HCT116 (cell line): ENCODE measurements at regions not wholly inside any gene's neighbourhood (a gene's known extent, or its start where the extent isn't known, plus 50 kb on each side); places are given as distances from the start of the nearest gene placed in this dataset.

Experiments
- ATAC-seq: fragments of 200-7000 bp; cut with Tn5 transposase; 2 replicates; pipeline ENCODE4 v1.9.1; 2020; ENCODE audit warnings: mild to moderate bottlenecking, moderate library complexity
- BruUV-seq: library from RNA; stranded (reverse); fragments of 400-500 nt; replicated peaks from 2 replicates; lab custom pipeline; 2021; lab: Mats Ljungman, UMichigan
- CTCF ChIA-PET: fragments of 300-600 bp; sonication (Branson Sonifier 250); formaldehyde crosslinking; loops from one replicate; lab custom pipeline; 2021; ENCODE audit warnings: antibody characterized with exemption; lab: Charles Lee
- POLR2A ChIA-PET: fragments of 300-600, 350-600 bp; sonication (Branson Sonifier 250); formaldehyde crosslinking; loops from one replicate; lab custom pipeline; 2021; ENCODE audit warnings: antibody characterized with exemption; lab: Charles Lee
- RAD21 ChIA-PET, 2 experiments: fragments of 300-600 bp; sonication (Branson Sonifier 250); formaldehyde crosslinking; loops; one replicate each; lab custom pipeline; 2023; ENCODE audit warnings: low total read pairs in 2 of 2; ENCODE audit not compliant: uncharacterized antibody in 2 of 2, unreplicated experiment in 2 of 2, low non-redundant PET in 1 of 2; lab: Charles Lee
- DNase-seq: peaks from one replicate; pipeline ENCODE4 v3.0.0-alpha.2; 2010; ENCODE audit warnings: low read depth, low spot score
- H2AFZ ChIP-seq: fragments of 200-600 bp; shearing (Covaris generic), sonication (generic); 2 replicates; pipeline ENCODE4 v1.6.1; 2017; ENCODE audit warnings: low read depth, mixed run types, mixed read lengths, antibody characterized with exemption, low read length; ENCODE audit not compliant: poor library complexity, severe bottlenecking
- H3K27ac ChIP-seq: 2 replicates; pipeline ENCODE4 v1.5.1; 2012; ENCODE audit warnings: low read depth, low read length
- H3K27me3 ChIP-seq: fragments of 200-600 bp; sonication (generic); 2 replicates; pipeline ENCODE4 v1.6.1; 2016; ENCODE audit warnings: mixed run types, low read length, mixed read lengths; ENCODE audit not compliant: insufficient read depth
- H3K36me3 ChIP-seq, 2 experiments: fragments of 200-500 bp in 1 of 2; fragments of 200-600 bp in 1 of 2; sonication (Bioruptor generic) in 1 of 2; sonication (generic) in 1 of 2; 2 replicates each; pipeline versions ENCODE4 v1.5.1 to v1.6.1; 2014 to 2016; ENCODE audit warnings: low read length in 2 of 2, inconsistent platforms in 1 of 2, mixed read lengths in 1 of 2, mixed run types in 1 of 2; ENCODE audit not compliant: insufficient read depth in 2 of 2, control insufficient read depth in 1 of 2
- H3K4me1 ChIP-seq, 2 experiments: fragments of 200-600 bp in 1 of 2; sonication (generic) in 1 of 2; 2 replicates each; pipeline versions ENCODE4 v1.5.1 to v1.6.1; 2012 to 2017; ENCODE audit warnings: low read length in 2 of 2, inconsistent platforms in 1 of 2, mild to moderate bottlenecking in 1 of 2, mixed read lengths in 1 of 2, mixed run types in 1 of 2, moderate library complexity in 1 of 2; ENCODE audit not compliant: insufficient read depth in 2 of 2, control insufficient read depth in 1 of 2
- H3K4me2 ChIP-seq: fragments of 200-600 bp; sonication (generic); 2 replicates; pipeline ENCODE4 v1.6.1; 2017; ENCODE audit warnings: mixed run types, low read length, mixed read lengths
- H3K4me3 ChIP-seq, 2 experiments: fragments of 200-600 bp in 1 of 2; sonication (generic) in 1 of 2; replicated peaks in 1 of 2; 2 replicates each; pipeline ENCODE4 v1.5.1; 2011 to 2016; ENCODE audit warnings: low read length in 2 of 2, control low read depth in 1 of 2, low read depth in 1 of 2, mild to moderate bottlenecking in 1 of 2, mixed read lengths in 1 of 2, mixed run types in 1 of 2
- H3K79me2 ChIP-seq: fragments of 200-600 bp; sonication (generic); 2 replicates; pipeline ENCODE4 v1.6.1; 2017; ENCODE audit warnings: mild to moderate bottlenecking, mixed run types, low read length, moderate library complexity, mixed read lengths; ENCODE audit not compliant: insufficient read depth
- H3K9ac ChIP-seq: fragments of 200-600 bp; sonication (generic); 2 replicates; pipeline ENCODE4 v1.6.1; 2016; ENCODE audit warnings: low read length, mixed read lengths
- H3K9me2 ChIP-seq: fragments of 200-600 bp; sonication (generic), shearing (Covaris generic); 2 replicates; pipeline ENCODE4 v1.6.1; 2017; ENCODE audit warnings: mixed run types, mild to moderate bottlenecking, moderate library complexity; ENCODE audit not compliant: insufficient read depth
- H3K9me3 ChIP-seq, 2 experiments: fragments of 200-500 bp in 1 of 2; fragments of 200-600 bp in 1 of 2; sonication (Bioruptor generic) in 1 of 2; sonication (generic) in 1 of 2; 2 replicates each; pipeline ENCODE4 v1.6.1; 2014 to 2017; ENCODE audit warnings: low read length in 2 of 2, mixed read lengths in 2 of 2, inconsistent platforms in 1 of 2, low read depth in 1 of 2, mild to moderate bottlenecking in 1 of 2, mixed run types in 1 of 2, moderate library complexity in 1 of 2; ENCODE audit not compliant: control insufficient read depth in 1 of 2, insufficient read depth in 1 of 2
- H4K20me1 ChIP-seq: fragments of 200-600 bp; sonication (generic), shearing (Covaris generic); 2 replicates; pipeline ENCODE4 v1.6.1; 2017; ENCODE audit warnings: mixed run types, mild to moderate bottlenecking, moderate library complexity; ENCODE audit not compliant: insufficient read depth
- ATF3 ChIP-seq: IDR thresholded peaks from 2 replicates; pipeline ENCODE4 v1.6.1; 2012
- CBX3 ChIP-seq: IDR thresholded peaks from 2 replicates; pipeline ENCODE4 v1.6.1; 2012; ENCODE audit warnings: low read depth
- CEBPB ChIP-seq: IDR thresholded peaks from 2 replicates; pipeline ENCODE4 v1.6.1; 2012; ENCODE audit warnings: low read depth
- CTCF ChIP-seq, 3 experiments: fragments of 200-600 bp in 1 of 3; sonication (generic) in 1 of 3; IDR thresholded peaks in 2 of 3; conservative IDR thresholded peaks in 1 of 3; 2 replicates each; pipeline ENCODE4 v1.5.1; 2012 to 2017; ENCODE audit warnings: low read depth in 2 of 3, low read length in 2 of 3, antibody characterized with exemption in 1 of 3, borderline replicate concordance in 1 of 3, control low read depth in 1 of 3, mild to moderate bottlenecking in 1 of 3, mixed read lengths in 1 of 3, mixed run types in 1 of 3, moderate library complexity in 1 of 3; ENCODE audit not compliant: insufficient read depth in 1 of 3
- EGR1 ChIP-seq: IDR thresholded peaks from 2 replicates; pipeline ENCODE4 v1.6.1; 2012; ENCODE audit warnings: low read depth
- ELF1 ChIP-seq: IDR thresholded peaks from 2 replicates; pipeline ENCODE4 v1.6.1; 2012; ENCODE audit warnings: low read depth, borderline replicate concordance
- EZH2 ChIP-seq: fragments of 200-600 bp; sonication (generic); IDR thresholded peaks from 2 replicates; pipeline ENCODE4 v1.6.1; 2017; ENCODE audit warnings: antibody characterized with exemption, mixed run types
- EZH2phosphoT487 ChIP-seq: fragments of 200-600 bp; IDR thresholded peaks from 2 replicates; pipeline ENCODE4 v1.6.1; 2018; ENCODE audit warnings: antibody characterized with exemption, borderline replicate concordance
- FOSL1 ChIP-seq: IDR thresholded peaks from 2 replicates; pipeline ENCODE4 v1.6.1; 2012; ENCODE audit warnings: low read depth
- JUND ChIP-seq: IDR thresholded peaks from 2 replicates; pipeline ENCODE4 v1.6.1; 2012
- MAX ChIP-seq: IDR thresholded peaks from 2 replicates; pipeline ENCODE4 v1.6.1; 2012
- POLR2AphosphoS5 ChIP-seq: IDR thresholded peaks from 2 replicates; pipeline ENCODE4 v1.6.1; 2011; ENCODE audit warnings: mild to moderate bottlenecking, low read depth, low read length, moderate library complexity
- REST ChIP-seq: IDR thresholded peaks from 2 replicates; pipeline ENCODE4 v1.6.1; 2012; ENCODE audit warnings: low read depth
- SIN3A ChIP-seq: IDR thresholded peaks from 2 replicates; pipeline ENCODE4 v1.6.1; 2012; ENCODE audit warnings: low read depth
- SP1 ChIP-seq: IDR thresholded peaks from 2 replicates; pipeline ENCODE4 v1.6.1; 2012; ENCODE audit warnings: low read depth
- TCF7L2 ChIP-seq: IDR thresholded peaks from 2 replicates; pipeline ENCODE4 v1.7.0; 2011; ENCODE audit warnings: borderline replicate concordance, inconsistent platforms; ENCODE audit not compliant: insufficient read depth, insufficient read length; ENCODE audit errors: extremely low read depth
- YY1 ChIP-seq: IDR thresholded peaks from 2 replicates; pipeline ENCODE4 v1.6.1; 2011; ENCODE audit warnings: low read length, low read depth, moderate library complexity, mild to moderate bottlenecking; ENCODE audit not compliant: insufficient replicate concordance; ENCODE audit errors: extremely low read depth
- ZFX ChIP-seq: fragments of 450-650 bp; IDR thresholded peaks from 2 replicates; pipeline ENCODE4 v1.6.1; 2017
- ZNF274 ChIP-seq: fragments of 200-500 bp; sonication (Bioruptor generic); IDR thresholded peaks from 2 replicates; pipeline ENCODE4 v1.6.1; 2014; ENCODE audit warnings: mild to moderate bottlenecking, low read depth, low read length, inconsistent platforms
- intact Hi-C: fragments of 100-400 bp; cut with micrococcal nuclease; formaldehyde crosslinking; loops from 2 replicates; pipeline ENCODE4 v1.10.0; 2022
- TF ChIP-seq, protein P1 (sequence below): IDR thresholded peaks from 2 replicates; pipeline ENCODE4 v1.6.1; 2011; ENCODE audit warnings: mild to moderate bottlenecking, low read length, moderate library complexity; ENCODE audit not compliant: insufficient replicate concordance; ENCODE audit errors: extremely low read depth

DNA sequence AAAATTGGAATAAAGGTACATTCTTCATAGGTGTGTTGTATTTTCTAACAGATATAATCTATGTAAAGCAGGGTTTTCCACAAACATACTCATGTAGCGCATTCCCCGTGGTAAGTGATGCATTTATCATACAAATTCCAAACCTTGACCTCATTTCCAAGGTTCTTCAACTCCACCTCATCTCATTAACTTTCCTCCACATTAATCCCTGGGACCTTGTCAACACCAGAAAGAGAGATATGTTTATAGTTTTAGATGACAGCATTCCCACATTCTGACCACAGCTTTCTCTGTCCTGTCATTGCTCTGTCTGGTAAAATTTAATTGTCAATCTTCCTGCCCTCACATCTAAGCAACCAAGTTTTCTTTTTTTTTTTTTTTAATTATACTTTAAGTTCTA lies 415.1 kb downstream of the TMEM161B start:
- H3K27ac ChIP-seq: no peak overlapping the region
- no peaks in the 10 kb centered on the region for H4K20me1 ChIP-seq
- POLR2A ChIA-PET: no interaction called here
- no peak overlapping the region for H3K4me3 ChIP-seq
- no peaks in the 10 kb centered on the region for H3K79me2 ChIP-seq
- H3K9me3 ChIP-seq: no peaks in the 10 kb centered on the region
- intact Hi-C loops: no loop called here
- no TSS peak for BruUV-seq
- no peak overlapping the region for H2AFZ ChIP-seq
- no peaks in the 10 kb centered on the region for H3K4me1 ChIP-seq
- no peaks in the 10 kb centered on the region for H3K9me2 ChIP-seq
- ATAC-seq (no peak), DNase-seq (no peak)
- CTCF ChIA-PET: no interaction called here
- H3K36me3 ChIP-seq: no peaks in the 10 kb centered on the region
- RAD21 ChIA-PET: no interaction called here
- H3K27me3 ChIP-seq: no peaks in the 10 kb centered on the region
- no peak overlapping the region for H3K9ac ChIP-seq
- H3K4me2 ChIP-seq: no peak overlapping the region
- TF ChIP-seq CTCF (IDR thresholded peaks at IDR 0.05 in 2 of 3, conservative IDR thresholded peaks at IDR 0.05 in 1 of 3; ENCODE audit: borderline replicate concordance in 1 of 3, insufficient read depth in 1 of 3, low read depth in 2 of 3, low read length in 2 of 3): no peak
- TF ChIP-seq EZH2: no peak
- TF ChIP-seq JUND: no peak
- TF ChIP-seq CEBPB: no peak
- no peak for TF ChIP-seq EGR1
- TF ChIP-seq EZH2phosphoT487: no peak
- TF ChIP-seq TCF7L2: no peak
- TF ChIP-seq, protein P1, sequence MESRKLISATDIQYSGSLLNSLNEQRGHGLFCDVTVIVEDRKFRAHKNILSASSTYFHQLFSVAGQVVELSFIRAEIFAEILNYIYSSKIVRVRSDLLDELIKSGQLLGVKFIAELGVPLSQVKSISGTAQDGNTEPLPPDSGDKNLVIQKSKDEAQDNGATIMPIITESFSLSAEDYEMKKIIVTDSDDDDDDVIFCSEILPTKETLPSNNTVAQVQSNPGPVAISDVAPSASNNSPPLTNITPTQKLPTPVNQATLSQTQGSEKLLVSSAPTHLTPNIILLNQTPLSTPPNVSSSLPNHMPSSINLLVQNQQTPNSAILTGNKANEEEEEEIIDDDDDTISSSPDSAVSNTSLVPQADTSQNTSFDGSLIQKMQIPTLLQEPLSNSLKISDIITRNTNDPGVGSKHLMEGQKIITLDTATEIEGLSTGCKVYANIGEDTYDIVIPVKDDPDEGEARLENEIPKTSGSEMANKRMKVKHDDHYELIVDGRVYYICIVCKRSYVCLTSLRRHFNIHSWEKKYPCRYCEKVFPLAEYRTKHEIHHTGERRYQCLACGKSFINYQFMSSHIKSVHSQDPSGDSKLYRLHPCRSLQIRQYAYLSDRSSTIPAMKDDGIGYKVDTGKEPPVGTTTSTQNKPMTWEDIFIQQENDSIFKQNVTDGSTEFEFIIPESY: no peak
- no peak for TF ChIP-seq MAX
- TF ChIP-seq POLR2AphosphoS5: no peak
- no peak for TF ChIP-seq SP1
- TF ChIP-seq YY1: no peak
- no peak for TF ChIP-seq ZNF274
- no peak for TF ChIP-seq REST
- TF ChIP-seq ZFX: no peak
- no peak for TF ChIP-seq ATF3
- no peak for TF ChIP-seq FOSL1
- no peak for TF ChIP-seq SIN3A
- no peak for TF ChIP-seq ELF1
- TF ChIP-seq CBX3: no peak
- TF ChIP-seq, all 23 proteins: peak for 0
